ENCODE measurements at regions not wholly inside any gene's neighbourhood (a gene's known extent, or its start where the extent isn't known, plus 50 kb on each side); places are given as distances from the start of the nearest gene placed in this dataset.

- Mint-ChIP-seq H3K27ac (no peak overlapping the region), H3K27me3 (no peaks in the 10 kb centered on the region), H3K9me3 (peaks cover 1% of the 10 kb centered on the region), H3K4me1 (peaks cover 2% of the 10 kb centered on the region), H3K4me3 (no peak overlapping the region), H3K36me3 (no peaks in the 10 kb centered on the region)
- POLR2A ChIA-PET, result no interaction called here
- ATAC-seq (ENCODE audit: low read depth), result no peak
- no peak for DNase-seq
Measured at GRCh38 chr6:156065849-156066248, 610.2 kb upstream of the NOX3 start.

GRCh38 chr6:156062091-156062563 lies 606.5 kb upstream of the NOX3 start:
- Mint-ChIP-seq H3K9me3 (peaks cover 6% of the 10 kb centered on the region), H3K27me3 (no peaks in the 10 kb centered on the region), H3K27ac (no peak overlapping the region), H3K4me3 (no peak overlapping the region), H3K4me1 (peaks cover 7% of the 10 kb centered on the region), H3K36me3 (no peaks in the 10 kb centered on the region)
- no peak for DNase-seq
- no peak for ATAC-seq (ENCODE audit: low read depth)
- POLR2A ChIA-PET, result no interaction called here

GRCh38 chr6:156061465-156061864 lies 605.8 kb upstream of the NOX3 start:
- ATAC-seq (ENCODE audit: low read depth) (no peak), DNase-seq (no peak)
- H3K4me1 Mint-ChIP-seq, result peaks cover 7% of the 10 kb centered on the region
- no peak overlapping the region for H3K27ac Mint-ChIP-seq
- H3K4me3 Mint-ChIP-seq, result no peak overlapping the region
- POLR2A ChIA-PET, result no interaction called here
- no peaks in the 10 kb centered on the region for H3K27me3 Mint-ChIP-seq
- H3K36me3 Mint-ChIP-seq, result no peaks in the 10 kb centered on the region
- H3K9me3 Mint-ChIP-seq, result peaks cover 8% of the 10 kb centered on the region

- POLR2A ChIA-PET, result no interaction called here
- peak; percentile 78 for ATAC-seq (ENCODE audit: low read depth)
- Mint-ChIP-seq H3K36me3 (no peaks in the 10 kb centered on the region), H3K27ac (no peak overlapping the region), H3K27me3 (no peaks in the 10 kb centered on the region), H3K9me3 (peaks cover 8% of the 10 kb centered on the region), H3K4me1 (peaks cover 7% of the 10 kb centered on the region), H3K4me3 (no peak overlapping the region)
- no peak for DNase-seq
Measured at GRCh38 chr6:156060013-156060412, 604.4 kb upstream of the NOX3 start.

DNA sequence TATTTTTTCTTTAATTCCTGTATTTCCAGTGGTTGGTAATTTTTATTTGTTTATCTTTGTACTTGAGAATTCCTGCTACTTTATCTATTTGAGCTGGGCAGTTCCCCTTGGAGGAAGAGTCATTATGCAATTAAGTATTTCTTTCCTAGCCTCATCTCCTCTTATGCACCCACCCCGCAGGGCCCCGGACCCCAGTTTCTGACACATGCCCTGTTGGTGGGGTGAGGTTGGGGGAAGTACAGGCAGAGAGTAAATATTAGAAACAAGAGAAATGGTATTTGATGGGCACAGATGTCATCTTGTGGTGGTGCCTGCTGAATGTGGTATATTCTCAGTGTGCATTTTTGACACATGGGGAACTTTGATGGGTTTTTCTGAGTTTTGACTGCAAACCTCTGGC lies 602.7 kb upstream of the NOX3 start:
- DNase-seq, result no peak
- H3K9me3 Mint-ChIP-seq, result peaks cover 8% of the 10 kb centered on the region
- H3K27ac Mint-ChIP-seq, result no peak overlapping the region
- H3K4me3 Mint-ChIP-seq, result no peak overlapping the region
- ATAC-seq (ENCODE audit: low read depth), result no peak
- no peaks in the 10 kb centered on the region for H3K36me3 Mint-ChIP-seq
- H3K27me3 Mint-ChIP-seq, result no peaks in the 10 kb centered on the region
- H3K4me1 Mint-ChIP-seq, result peaks cover 7% of the 10 kb centered on the region
- POLR2A ChIA-PET, result no interaction called here

DNA sequence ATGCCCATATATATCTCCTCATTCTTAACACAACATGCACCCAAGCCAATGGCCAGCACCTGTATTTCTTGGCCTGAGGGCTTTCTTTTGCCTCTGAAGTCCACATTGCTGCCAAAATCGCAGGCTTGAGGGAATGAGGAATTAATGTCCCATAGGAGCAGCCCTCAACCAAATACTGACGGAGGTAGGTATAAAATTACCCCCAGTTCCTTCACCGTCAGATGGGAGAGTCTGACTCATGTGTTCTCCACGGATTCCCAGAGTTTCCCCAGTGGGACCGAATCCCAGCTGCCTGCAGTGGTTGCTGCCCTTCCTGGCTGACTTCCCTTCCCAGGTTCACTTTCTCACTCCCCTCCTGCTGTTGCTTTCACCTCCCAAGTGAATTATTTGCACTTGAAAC lies 602.2 kb upstream of the NOX3 start:
- peaks cover 7% of the 10 kb centered on the region for H3K4me1 Mint-ChIP-seq
- no peak overlapping the region for H3K27ac Mint-ChIP-seq
- POLR2A ChIA-PET, result no interaction called here
- peaks cover 8% of the 10 kb centered on the region for H3K9me3 Mint-ChIP-seq
- ATAC-seq (ENCODE audit: low read depth) (no peak), DNase-seq (no peak)
- no peaks in the 10 kb centered on the region for H3K27me3 Mint-ChIP-seq
- no peaks in the 10 kb centered on the region for H3K36me3 Mint-ChIP-seq
- H3K4me3 Mint-ChIP-seq, result no peak overlapping the region

- H3K27ac Mint-ChIP-seq, result no peak overlapping the region
- H3K4me1 Mint-ChIP-seq, result peaks cover 7% of the 10 kb centered on the region
- H3K27me3 Mint-ChIP-seq, result no peaks in the 10 kb centered on the region
- no peak for DNase-seq
- POLR2A ChIA-PET, result no interaction called here
- no peak for ATAC-seq (ENCODE audit: low read depth)
- no peak overlapping the region for H3K4me3 Mint-ChIP-seq
- no peaks in the 10 kb centered on the region for H3K36me3 Mint-ChIP-seq
- peaks cover 8% of the 10 kb centered on the region for H3K9me3 Mint-ChIP-seq
Measured at GRCh38 chr6:156056085-156056484, 600.4 kb upstream of the NOX3 start.

DNA sequence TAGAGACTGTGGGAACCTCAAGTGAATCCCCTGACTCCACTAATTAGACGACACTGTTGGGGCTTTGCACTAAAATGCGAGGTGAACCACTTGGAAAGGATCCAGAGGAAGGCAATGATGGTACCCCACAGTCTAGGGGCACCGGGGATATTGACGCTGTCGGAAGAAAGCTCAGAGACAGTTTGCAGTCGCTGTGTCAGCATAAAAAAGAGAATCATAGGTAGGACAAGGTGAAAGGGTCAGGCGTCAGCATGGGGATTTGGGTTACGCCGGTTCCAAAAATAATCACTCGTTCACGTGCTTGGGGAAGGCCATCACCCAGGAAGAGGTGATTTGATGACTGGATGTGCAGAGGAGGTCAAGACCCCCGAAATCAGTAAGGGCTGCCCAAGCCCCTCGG lies 598.0 kb upstream of the NOX3 start:
- Mint-ChIP-seq H3K27me3 (no peaks in the 10 kb centered on the region), H3K27ac (no peak overlapping the region), H3K9me3 (peaks cover 5% of the 10 kb centered on the region), H3K4me1 (no peaks in the 10 kb centered on the region), H3K36me3 (peaks cover 2% of the 10 kb centered on the region), H3K4me3 (no peak overlapping the region)
- no peak for ATAC-seq (ENCODE audit: low read depth)
- DNase-seq, result no peak
- POLR2A ChIA-PET, result no interaction called here

DNA sequence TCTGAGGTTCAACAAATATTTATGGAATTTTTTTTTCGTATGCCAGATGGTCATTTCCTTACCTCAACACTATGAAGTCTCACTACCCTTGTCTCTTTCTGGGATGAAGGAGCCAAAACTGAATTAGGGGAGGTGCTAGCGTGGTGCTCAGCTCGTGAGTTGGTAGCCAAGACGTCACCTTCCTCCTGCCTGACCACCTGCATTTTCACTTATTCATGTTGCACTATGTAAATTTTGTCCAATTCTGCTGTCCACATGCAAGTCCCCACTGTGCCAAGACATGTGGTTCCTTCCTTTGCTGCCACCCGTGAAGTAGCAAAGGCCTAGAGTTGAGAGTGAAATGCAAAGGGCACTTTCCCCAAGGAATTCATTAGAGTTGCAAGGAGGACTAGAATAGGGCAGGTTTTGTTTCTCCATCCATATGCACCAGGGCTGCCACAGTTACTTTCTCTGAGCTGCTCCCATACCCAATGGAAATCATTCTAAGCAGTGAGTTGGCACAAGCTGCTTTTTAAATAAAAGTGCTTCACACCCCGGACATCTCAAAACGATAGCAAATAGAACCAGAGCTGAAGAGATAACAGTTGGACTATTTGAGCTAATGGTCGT lies 591.3 kb upstream of the NOX3 start:
- no peak for DNase-seq
- H3K4me1 Mint-ChIP-seq, result no peaks in the 10 kb centered on the region
- peaks cover 11% of the 10 kb centered on the region for H3K9me3 Mint-ChIP-seq
- no peak for ATAC-seq (ENCODE audit: low read depth)
- POLR2A ChIA-PET, result no interaction called here
- H3K27ac Mint-ChIP-seq, result no peak overlapping the region
- no peak overlapping the region for H3K4me3 Mint-ChIP-seq
- H3K27me3 Mint-ChIP-seq, result peaks cover 3% of the 10 kb centered on the region
- peaks cover 2% of the 10 kb centered on the region for H3K36me3 Mint-ChIP-seq

- POLR2A ChIA-PET, result no interaction called here
- ATAC-seq (ENCODE audit: low read depth) (no peak), DNase-seq (no peak)
- peaks cover 2% of the 10 kb centered on the region for H3K36me3 Mint-ChIP-seq
- no peak overlapping the region for H3K27ac Mint-ChIP-seq
- peaks cover 11% of the 10 kb centered on the region for H3K9me3 Mint-ChIP-seq
- H3K27me3 Mint-ChIP-seq, result peaks cover 3% of the 10 kb centered on the region
- no peaks in the 10 kb centered on the region for H3K4me1 Mint-ChIP-seq
- no peak overlapping the region for H3K4me3 Mint-ChIP-seq
Measured at GRCh38 chr6:156046268-156046665, 590.6 kb upstream of the NOX3 start.

GRCh38 chr6:156045401-156046267 lies 590.0 kb upstream of the NOX3 start:
- DNase-seq (no peak), ATAC-seq (ENCODE audit: low read depth) (no peak)
- H3K27me3 Mint-ChIP-seq, result peaks cover 3% of the 10 kb centered on the region
- no peak overlapping the region for H3K27ac Mint-ChIP-seq
- H3K36me3 Mint-ChIP-seq, result peaks cover 2% of the 10 kb centered on the region
- no peaks in the 10 kb centered on the region for H3K4me1 Mint-ChIP-seq
- POLR2A ChIA-PET, result no interaction called here
- H3K9me3 Mint-ChIP-seq, result peaks cover 11% of the 10 kb centered on the region
- no peak overlapping the region for H3K4me3 Mint-ChIP-seq

GRCh38 chr6:156033598-156033997 lies 578.0 kb upstream of the NOX3 start:
- Mint-ChIP-seq H3K4me1 (peaks cover 2% of the 10 kb centered on the region), H3K4me3 (no peak overlapping the region), H3K9me3 (peaks cover 11% of the 10 kb centered on the region), H3K27ac (no peak overlapping the region), H3K36me3 (no peaks in the 10 kb centered on the region), H3K27me3 (no peaks in the 10 kb centered on the region)
- POLR2A ChIA-PET, result no interaction called here
- DNase-seq, result no peak
- no peak for ATAC-seq (ENCODE audit: low read depth)

- no peak for DNase-seq
- peaks cover 14% of the 10 kb centered on the region for H3K9me3 Mint-ChIP-seq
- no peak overlapping the region for H3K27ac Mint-ChIP-seq
- POLR2A ChIA-PET, result no interaction called here
- H3K36me3 Mint-ChIP-seq, result no peaks in the 10 kb centered on the region
- no peaks in the 10 kb centered on the region for H3K27me3 Mint-ChIP-seq
- peaks cover 3% of the 10 kb centered on the region for H3K4me1 Mint-ChIP-seq
- ATAC-seq (ENCODE audit: low read depth), result no peak
- H3K4me3 Mint-ChIP-seq, result no peak overlapping the region
Measured at GRCh38 chr6:156031516-156031915, 575.9 kb upstream of the NOX3 start.

- H3K4me3 Mint-ChIP-seq, result no peak overlapping the region
- H3K36me3 Mint-ChIP-seq, result peaks cover 1% of the 10 kb centered on the region
- ATAC-seq (ENCODE audit: low read depth) (no peak), DNase-seq (no peak)
- H3K4me1 Mint-ChIP-seq, result peaks cover 3% of the 10 kb centered on the region
- H3K27ac Mint-ChIP-seq, result no peak overlapping the region
- H3K9me3 Mint-ChIP-seq, result peaks cover 19% of the 10 kb centered on the region
- POLR2A ChIA-PET, result no interaction called here
- H3K27me3 Mint-ChIP-seq, result no peaks in the 10 kb centered on the region
Measured at GRCh38 chr6:156030053-156030452, 574.4 kb upstream of the NOX3 start.

Measured in activated naive CD8-positive, alpha-beta T cell treated with anti-CD3 and anti-CD28 coated beads, Interleukin-2, amount 10 ng/mL, durations not matched to agents 7 days and 5 days (primary cell).